Epithelial cell of esophagus (primary cell): ENCODE measurements at regions not wholly inside any gene's neighbourhood (a gene's known extent, or its start where the extent isn't known, plus 50 kb on each side); places are given as distances from the start of the nearest gene placed in this dataset.
"Not testable (repeated sequence)": the region's sequence is repeated elsewhere in the genome, so short reads cannot be mapped to it uniquely, and the experiment has no call there.

ENCODE experiments used
- DNase-seq: peaks from one replicate; pipeline ENCODE4 v3.0.0; 2010; ENCODE audit warnings: low read depth
- H3K4me3 ChIP-seq: 2 replicates; pipeline ENCODE4 v1.5.1; 2011; ENCODE audit warnings: mild to moderate bottlenecking, low read length, control low read depth
- TF ChIP-seq, protein P1 (sequence below): IDR thresholded peaks from 2 replicates; pipeline ENCODE4 v1.5.1; 2011; ENCODE audit warnings: low read depth, mild to moderate bottlenecking, low read length, control low read depth, inconsistent platforms; ENCODE audit not compliant: insufficient read depth; ENCODE audit errors: missing control alignments

DNA sequence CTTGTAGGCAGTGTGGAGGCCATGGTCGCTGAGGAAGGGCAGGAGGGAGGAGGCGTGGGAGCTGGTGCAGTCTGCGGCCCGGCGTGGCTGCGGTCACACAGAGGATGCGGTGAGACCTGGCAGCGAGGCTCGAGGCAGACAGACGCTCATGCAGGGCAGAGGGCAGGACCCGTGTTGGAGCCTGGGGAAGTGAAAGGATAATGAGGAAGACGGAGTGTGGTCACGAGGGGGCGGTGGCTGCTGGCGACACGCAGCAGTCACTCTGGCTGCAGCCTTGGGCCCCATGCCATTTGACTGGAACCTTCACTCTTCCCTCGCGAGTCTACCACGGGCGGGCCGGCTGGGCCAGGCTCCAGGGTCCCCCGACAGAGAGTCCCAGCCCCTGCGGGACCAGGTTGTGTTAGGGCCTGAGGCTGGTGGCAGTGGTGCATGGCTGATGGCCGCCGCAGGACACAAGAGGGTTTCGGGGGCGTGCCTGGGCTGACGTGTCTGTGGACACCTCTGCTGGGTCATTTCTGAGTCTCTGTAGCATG lies 68.8 kb upstream of the HGFAC start:
- TF ChIP-seq, protein P1, sequence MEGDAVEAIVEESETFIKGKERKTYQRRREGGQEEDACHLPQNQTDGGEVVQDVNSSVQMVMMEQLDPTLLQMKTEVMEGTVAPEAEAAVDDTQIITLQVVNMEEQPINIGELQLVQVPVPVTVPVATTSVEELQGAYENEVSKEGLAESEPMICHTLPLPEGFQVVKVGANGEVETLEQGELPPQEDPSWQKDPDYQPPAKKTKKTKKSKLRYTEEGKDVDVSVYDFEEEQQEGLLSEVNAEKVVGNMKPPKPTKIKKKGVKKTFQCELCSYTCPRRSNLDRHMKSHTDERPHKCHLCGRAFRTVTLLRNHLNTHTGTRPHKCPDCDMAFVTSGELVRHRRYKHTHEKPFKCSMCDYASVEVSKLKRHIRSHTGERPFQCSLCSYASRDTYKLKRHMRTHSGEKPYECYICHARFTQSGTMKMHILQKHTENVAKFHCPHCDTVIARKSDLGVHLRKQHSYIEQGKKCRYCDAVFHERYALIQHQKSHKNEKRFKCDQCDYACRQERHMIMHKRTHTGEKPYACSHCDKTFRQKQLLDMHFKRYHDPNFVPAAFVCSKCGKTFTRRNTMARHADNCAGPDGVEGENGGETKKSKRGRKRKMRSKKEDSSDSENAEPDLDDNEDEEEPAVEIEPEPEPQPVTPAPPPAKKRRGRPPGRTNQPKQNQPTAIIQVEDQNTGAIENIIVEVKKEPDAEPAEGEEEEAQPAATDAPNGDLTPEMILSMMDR = no peak
- DNase-seq = no peak
- H3K4me3 ChIP-seq = no peak overlapping the region

DNA sequence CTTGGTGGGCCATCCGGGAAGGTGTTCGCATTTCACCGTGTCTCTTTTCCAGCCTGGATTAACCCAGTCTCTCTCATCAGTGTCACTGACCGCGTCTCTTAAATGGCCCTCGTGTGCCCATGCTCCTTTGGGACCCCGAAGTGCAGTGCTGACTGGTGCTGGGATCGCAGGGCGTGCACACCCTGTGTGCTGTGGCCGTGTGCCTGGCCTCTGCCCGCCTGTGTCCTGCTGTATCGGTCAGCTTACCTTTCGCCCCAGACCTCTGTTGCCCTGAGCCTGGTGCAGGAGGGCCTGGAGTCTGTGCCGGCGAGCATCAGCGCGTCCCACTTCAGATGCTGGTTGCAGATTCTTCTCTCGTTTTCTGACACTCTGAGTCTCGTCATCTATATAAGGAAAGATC lies 68.3 kb upstream of the HGFAC start:
- DNase-seq = no peak
- no peak overlapping the region for H3K4me3 ChIP-seq
- TF ChIP-seq, protein P1 = no peak

DNA sequence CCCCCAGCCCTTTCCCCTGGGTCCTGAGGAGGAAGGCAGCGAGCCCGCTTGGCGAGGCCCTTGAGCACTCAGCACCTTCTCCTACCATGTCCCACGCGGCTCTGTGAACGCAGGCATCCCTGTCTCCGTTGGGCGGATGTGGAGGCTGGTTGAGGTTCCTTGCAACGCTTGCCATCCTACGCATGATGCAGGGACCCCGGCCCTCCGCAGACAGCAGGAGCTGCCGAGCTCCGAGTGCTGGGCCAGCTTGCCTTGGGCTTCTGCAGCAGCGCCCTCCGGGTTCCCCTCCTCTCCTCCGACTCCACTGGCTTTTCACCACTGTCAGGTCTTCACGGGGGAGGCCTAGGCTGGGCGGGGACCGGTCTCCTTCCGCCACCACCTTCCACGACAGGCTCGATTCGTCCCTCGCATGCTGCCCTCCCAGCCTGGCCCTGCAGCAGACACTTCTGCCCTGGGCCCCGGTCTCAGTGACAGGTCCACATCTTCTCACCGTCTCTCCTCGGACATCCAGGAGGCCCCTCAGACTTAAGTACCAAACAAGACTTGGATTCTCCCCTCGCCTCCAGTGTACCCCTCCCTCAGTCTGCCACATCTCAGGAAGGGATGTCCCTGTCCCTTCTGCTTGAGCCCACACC lies 67.6 kb upstream of the HGFAC start:
- DNase-seq = no peak
- H3K4me3 ChIP-seq = no peak overlapping the region
- TF ChIP-seq, protein P1 = no peak

DNA sequence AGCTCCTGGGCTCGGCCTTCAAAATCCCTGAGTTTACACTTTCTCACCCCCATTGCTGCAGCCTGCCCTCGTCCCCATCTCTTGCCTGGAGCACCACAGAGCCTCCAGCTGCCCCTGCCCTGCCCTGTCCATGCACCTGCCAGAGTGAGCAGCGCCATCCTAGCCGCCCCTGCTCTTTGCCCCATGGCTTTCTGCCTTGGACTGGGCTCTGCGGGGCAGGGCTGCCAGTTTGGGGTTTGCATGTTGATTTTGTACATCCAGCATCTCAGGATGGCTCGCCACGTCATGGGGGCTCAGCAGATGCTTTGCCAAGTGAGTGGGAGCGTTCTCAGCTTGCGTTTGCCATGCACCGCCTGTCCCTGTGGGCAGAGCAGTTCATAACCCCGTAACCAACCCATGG lies 67.1 kb upstream of the HGFAC start:
- TF ChIP-seq, protein P1 = no peak
- DNase-seq = no peak
- no peak overlapping the region for H3K4me3 ChIP-seq

DNA sequence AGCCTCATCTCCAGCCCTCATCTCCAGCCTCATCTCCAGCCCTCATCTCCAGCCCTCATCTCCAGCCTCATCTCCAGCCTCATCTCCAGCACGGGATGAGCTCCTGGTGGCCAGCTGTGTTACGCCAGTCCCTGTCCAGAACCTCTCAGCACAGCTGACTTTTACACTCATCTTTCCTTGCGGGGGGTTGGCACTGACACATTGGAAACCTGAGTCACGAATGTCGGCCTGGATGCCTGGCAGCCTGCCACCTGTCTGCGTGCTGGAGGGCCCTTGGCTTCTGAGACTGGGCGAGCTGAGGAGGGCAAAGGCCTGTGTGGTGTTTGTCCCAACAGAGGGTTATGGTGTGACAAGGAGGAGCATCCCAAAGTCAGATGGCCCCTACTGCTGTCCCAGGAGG lies 66.1 kb upstream of the HGFAC start:
- TF ChIP-seq, protein P1 = no peak
- no peak overlapping the region for H3K4me3 ChIP-seq
- peak; percentile 88 for DNase-seq

DNA sequence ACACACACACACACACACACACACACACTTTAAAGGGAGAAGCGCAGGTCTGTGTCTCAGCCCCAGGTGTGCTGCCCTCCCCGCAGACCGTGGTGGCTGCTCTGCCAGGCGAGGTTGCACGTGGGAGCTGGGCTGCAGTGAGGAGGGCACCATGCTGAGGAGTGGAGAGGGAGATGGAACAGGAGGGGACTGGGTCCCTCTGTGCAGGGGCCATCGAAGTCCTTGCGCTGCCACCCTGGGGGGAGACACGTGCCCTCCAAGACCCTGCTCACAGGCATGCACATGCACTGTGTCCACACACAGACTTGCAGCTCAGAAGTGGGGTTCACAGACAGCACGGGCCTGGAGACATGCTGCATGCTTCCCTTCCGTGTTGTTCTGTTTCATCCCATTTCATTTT lies 65.5 kb upstream of the HGFAC start:
- no peak overlapping the region for H3K4me3 ChIP-seq
- DNase-seq = no peak
- TF ChIP-seq, protein P1 = no peak

DNA sequence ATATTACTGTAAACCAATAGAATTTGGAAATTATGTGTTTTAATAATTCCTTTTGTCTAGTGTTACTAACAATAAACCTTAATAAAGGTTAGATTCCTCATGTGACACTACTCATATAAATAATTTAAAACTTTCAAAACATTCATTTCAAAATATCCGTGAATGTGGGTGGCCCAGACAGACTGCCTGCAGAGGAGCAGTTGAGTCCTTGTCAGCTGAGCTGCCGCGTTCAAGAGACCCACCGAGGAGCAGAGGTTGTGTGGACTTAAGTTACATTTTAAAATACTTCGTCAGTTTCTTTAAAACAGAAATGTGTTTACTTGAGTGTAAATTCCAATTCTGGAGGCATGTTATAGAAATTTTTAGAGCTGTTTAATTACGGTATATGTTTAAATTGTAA lies 64.2 kb upstream of the HGFAC start:
- TF ChIP-seq, protein P1 = no peak
- no peak overlapping the region for H3K4me3 ChIP-seq
- no peak for DNase-seq

DNA sequence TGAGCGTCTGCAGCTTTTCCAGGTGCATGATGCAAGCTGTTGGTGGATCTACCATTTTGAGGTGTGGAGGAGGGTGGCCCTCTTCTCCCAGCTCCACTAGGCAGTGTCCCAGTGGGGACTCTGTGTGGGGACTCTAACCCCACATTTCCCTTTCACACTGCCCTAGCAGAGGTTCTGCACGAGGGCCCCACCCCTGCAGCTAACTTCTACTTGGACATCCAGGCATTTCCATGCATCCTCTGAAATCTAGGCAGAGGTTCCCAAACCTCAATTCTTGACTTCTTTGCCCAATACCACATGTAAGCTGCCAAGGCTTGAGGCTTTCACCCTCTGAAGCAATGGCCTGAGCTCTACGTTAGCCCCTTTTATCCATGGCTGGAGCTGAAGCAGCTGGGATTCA lies 61.4 kb upstream of the HGFAC start:
- DNase-seq, H3K4me3 ChIP-seq: not testable (repeated sequence)

DNA sequence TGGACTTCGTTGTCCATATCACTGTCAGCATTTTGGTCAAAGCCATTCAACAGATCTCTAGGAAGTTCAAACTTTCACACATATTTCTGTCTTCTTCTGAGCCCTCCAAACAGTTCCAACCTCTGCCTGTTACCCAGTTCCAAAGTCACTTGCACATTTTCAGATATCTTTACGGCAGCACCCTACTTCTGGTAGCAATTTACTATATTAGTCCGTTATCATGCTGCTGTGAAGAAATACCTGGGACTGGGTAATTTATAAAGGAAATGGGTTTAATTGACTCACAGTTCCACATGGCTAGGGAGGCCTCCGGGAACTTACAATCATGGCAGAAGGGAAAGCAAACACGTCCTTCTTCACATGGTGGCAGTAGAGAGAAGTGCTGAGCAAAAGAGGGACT lies 60.6 kb upstream of the HGFAC start:
- H3K4me3 ChIP-seq = not testable (repeated sequence)

More for the DNA sequence above, 60.6 kb upstream of the HGFAC start:
- not testable (repeated sequence) for DNase-seq
